WTC11 (cell line): ENCODE measurements at regions not wholly inside any gene's neighbourhood (a gene's known extent, or its start where the extent isn't known, plus 50 kb on each side); places are given as distances from the start of the nearest gene placed in this dataset.
"Not testable (repeated sequence)": the region's sequence is repeated elsewhere in the genome, so short reads cannot be mapped to it uniquely, and the experiment has no call there.

Experiments
- FOXP1 ChIP-seq: sonication (generic); formaldehyde crosslinking; IDR thresholded peaks from 2 replicates; pipeline ENCODE4 v1.8.0; 2022; ENCODE audit warnings: missing genetic modification reagents, mild to moderate bottlenecking, moderate library complexity, borderline replicate concordance
- JUN ChIP-seq: sonication (generic); formaldehyde crosslinking; IDR thresholded peaks from 2 replicates; pipeline ENCODE4 v1.8.0; 2023; ENCODE audit warnings: mild to moderate bottlenecking, missing genetic modification reagents
- SMAD4 ChIP-seq: sonication (generic); formaldehyde crosslinking; IDR thresholded peaks from 2 replicates; pipeline ENCODE4 v1.8.0; 2022; ENCODE audit warnings: mild to moderate bottlenecking, missing genetic modification reagents
- TEAD4 ChIP-seq: sonication (generic); formaldehyde crosslinking; IDR thresholded peaks from 2 replicates; pipeline ENCODE4 v1.8.0; 2022; ENCODE audit warnings: mild to moderate bottlenecking, missing genetic modification reagents
- ZNF232 ChIP-seq: sonication (generic); formaldehyde crosslinking; IDR thresholded peaks from 2 replicates; pipeline ENCODE4 v1.8.0; 2022; ENCODE audit warnings: mild to moderate bottlenecking, missing genetic modification reagents
- ZNF317 ChIP-seq: sonication (generic); formaldehyde crosslinking; IDR thresholded peaks from 2 replicates; pipeline ENCODE4 v1.8.1; 2023; ENCODE audit warnings: low read depth, mild to moderate bottlenecking, moderate library complexity, missing genetic modification reagents, borderline replicate concordance
- TF ChIP-seq, protein P1 (sequence below): fragments of 200-600 bp; IDR thresholded peaks from 2 replicates; pipeline ENCODE4 v1.8.0; 2022; ENCODE audit warnings: antibody characterized with exemption
- TF ChIP-seq, protein P2 (sequence below): sonication (generic); formaldehyde crosslinking; IDR thresholded peaks from 2 replicates; pipeline ENCODE4 v1.8.1; 2022; ENCODE audit warnings: mild to moderate bottlenecking, moderate library complexity, missing genetic modification reagents
- TF ChIP-seq, protein P3 (sequence below): sonication (generic); formaldehyde crosslinking; IDR thresholded peaks from 2 replicates; pipeline ENCODE4 v1.8.1; 2023; ENCODE audit warnings: mild to moderate bottlenecking, missing genetic modification reagents
- TF ChIP-seq, protein P4 (sequence below): sonication (generic); formaldehyde crosslinking; IDR thresholded peaks from 2 replicates; pipeline ENCODE4 v1.8.0; 2022; ENCODE audit warnings: mild to moderate bottlenecking, missing genetic modification reagents
- TF ChIP-seq, protein P5 (sequence below): sonication (generic); formaldehyde crosslinking; IDR thresholded peaks from 2 replicates; pipeline ENCODE4 v1.8.1; 2022; ENCODE audit warnings: low read depth, missing genetic modification reagents, borderline replicate concordance
- TF ChIP-seq, protein P6 (sequence below): sonication (generic); formaldehyde crosslinking; IDR thresholded peaks from 2 replicates; pipeline ENCODE4 v1.8.1; 2022; ENCODE audit warnings: missing genetic modification reagents, borderline replicate concordance

DNA sequence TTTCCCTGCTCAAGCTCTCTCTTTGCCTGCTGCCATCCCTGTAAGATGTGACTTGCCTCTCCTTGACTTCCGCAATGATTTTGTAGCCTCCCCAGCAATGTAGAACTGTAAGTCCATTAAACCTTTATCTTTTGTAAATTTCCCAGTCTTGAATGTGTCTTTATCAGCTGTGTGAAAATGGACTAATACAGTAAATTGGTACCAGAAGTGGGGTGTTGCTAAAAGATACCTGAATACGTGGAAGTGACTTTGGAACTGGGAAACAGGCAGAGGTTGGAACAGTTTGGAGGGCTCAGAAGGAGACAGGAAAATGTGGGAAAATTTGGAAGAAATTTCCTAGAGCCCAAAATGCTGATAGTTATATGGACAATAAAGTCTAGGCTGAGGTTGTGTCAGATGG lies 184.6 kb upstream of the EEF2KMT start:
- TF ChIP-seq, protein P1, sequence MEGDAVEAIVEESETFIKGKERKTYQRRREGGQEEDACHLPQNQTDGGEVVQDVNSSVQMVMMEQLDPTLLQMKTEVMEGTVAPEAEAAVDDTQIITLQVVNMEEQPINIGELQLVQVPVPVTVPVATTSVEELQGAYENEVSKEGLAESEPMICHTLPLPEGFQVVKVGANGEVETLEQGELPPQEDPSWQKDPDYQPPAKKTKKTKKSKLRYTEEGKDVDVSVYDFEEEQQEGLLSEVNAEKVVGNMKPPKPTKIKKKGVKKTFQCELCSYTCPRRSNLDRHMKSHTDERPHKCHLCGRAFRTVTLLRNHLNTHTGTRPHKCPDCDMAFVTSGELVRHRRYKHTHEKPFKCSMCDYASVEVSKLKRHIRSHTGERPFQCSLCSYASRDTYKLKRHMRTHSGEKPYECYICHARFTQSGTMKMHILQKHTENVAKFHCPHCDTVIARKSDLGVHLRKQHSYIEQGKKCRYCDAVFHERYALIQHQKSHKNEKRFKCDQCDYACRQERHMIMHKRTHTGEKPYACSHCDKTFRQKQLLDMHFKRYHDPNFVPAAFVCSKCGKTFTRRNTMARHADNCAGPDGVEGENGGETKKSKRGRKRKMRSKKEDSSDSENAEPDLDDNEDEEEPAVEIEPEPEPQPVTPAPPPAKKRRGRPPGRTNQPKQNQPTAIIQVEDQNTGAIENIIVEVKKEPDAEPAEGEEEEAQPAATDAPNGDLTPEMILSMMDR, result not testable (repeated sequence)
- TF ChIP-seq, protein P2, sequence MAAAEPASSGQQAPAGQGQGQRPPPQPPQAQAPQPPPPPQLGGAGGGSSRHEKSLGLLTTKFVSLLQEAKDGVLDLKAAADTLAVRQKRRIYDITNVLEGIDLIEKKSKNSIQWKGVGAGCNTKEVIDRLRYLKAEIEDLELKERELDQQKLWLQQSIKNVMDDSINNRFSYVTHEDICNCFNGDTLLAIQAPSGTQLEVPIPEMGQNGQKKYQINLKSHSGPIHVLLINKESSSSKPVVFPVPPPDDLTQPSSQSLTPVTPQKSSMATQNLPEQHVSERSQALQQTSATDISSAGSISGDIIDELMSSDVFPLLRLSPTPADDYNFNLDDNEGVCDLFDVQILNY (CRISPR knock-in tag), result not testable (repeated sequence)
- not testable (repeated sequence) for TF ChIP-seq ZNF232 (CRISPR knock-in tag); JUN (CRISPR knock-in tag); FOXP1; ZNF317 (CRISPR knock-in tag); SMAD4 (CRISPR knock-in tag); TEAD4 (CRISPR knock-in tag)
- TF ChIP-seq, protein P3, sequence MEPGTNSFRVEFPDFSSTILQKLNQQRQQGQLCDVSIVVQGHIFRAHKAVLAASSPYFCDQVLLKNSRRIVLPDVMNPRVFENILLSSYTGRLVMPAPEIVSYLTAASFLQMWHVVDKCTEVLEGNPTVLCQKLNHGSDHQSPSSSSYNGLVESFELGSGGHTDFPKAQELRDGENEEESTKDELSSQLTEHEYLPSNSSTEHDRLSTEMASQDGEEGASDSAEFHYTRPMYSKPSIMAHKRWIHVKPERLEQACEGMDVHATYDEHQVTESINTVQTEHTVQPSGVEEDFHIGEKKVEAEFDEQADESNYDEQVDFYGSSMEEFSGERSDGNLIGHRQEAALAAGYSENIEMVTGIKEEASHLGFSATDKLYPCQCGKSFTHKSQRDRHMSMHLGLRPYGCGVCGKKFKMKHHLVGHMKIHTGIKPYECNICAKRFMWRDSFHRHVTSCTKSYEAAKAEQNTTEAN, result not testable (repeated sequence)
- TF ChIP-seq, protein P4, sequence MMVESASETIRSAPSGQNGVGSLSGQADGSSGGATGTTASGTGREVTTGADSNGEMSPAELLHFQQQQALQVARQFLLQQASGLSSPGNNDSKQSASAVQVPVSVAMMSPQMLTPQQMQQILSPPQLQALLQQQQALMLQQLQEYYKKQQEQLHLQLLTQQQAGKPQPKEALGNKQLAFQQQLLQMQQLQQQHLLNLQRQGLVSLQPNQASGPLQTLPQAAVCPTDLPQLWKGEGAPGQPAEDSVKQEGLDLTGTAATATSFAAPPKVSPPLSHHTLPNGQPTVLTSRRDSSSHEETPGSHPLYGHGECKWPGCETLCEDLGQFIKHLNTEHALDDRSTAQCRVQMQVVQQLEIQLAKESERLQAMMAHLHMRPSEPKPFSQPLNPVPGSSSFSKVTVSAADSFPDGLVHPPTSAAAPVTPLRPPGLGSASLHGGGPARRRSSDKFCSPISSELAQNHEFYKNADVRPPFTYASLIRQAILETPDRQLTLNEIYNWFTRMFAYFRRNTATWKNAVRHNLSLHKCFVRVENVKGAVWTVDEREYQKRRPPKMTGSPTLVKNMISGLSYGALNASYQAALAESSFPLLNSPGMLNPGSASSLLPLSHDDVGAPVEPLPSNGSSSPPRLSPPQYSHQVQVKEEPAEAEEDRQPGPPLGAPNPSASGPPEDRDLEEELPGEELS (CRISPR knock-in tag), result not testable (repeated sequence)
- TF ChIP-seq, protein P5, sequence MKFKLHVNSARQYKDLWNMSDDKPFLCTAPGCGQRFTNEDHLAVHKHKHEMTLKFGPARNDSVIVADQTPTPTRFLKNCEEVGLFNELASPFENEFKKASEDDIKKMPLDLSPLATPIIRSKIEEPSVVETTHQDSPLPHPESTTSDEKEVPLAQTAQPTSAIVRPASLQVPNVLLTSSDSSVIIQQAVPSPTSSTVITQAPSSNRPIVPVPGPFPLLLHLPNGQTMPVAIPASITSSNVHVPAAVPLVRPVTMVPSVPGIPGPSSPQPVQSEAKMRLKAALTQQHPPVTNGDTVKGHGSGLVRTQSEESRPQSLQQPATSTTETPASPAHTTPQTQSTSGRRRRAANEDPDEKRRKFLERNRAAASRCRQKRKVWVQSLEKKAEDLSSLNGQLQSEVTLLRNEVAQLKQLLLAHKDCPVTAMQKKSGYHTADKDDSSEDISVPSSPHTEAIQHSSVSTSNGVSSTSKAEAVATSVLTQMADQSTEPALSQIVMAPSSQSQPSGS, result not testable (repeated sequence)
- TF ChIP-seq, protein P6, sequence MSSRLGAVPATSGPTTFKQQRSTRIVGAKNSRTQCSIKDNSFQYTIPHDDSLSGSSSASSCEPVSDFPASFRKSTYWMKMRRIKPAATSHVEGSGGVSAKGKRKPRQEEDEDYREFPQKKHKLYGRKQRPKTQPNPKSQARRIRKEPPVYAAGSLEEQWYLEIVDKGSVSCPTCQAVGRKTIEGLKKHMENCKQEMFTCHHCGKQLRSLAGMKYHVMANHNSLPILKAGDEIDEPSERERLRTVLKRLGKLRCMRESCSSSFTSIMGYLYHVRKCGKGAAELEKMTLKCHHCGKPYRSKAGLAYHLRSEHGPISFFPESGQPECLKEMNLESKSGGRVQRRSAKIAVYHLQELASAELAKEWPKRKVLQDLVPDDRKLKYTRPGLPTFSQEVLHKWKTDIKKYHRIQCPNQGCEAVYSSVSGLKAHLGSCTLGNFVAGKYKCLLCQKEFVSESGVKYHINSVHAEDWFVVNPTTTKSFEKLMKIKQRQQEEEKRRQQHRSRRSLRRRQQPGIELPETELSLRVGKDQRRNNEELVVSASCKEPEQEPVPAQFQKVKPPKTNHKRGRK (CRISPR knock-in tag), result not testable (repeated sequence)
